ENCODE measurements at regions not wholly inside any gene's neighbourhood (a gene's known extent, or its start where the extent isn't known, plus 50 kb on each side); places are given as distances from the start of the nearest gene placed in this dataset.
A peak's percentile ranks its signal among the peaks of the same experiment; 100 is the strongest.

DNA sequence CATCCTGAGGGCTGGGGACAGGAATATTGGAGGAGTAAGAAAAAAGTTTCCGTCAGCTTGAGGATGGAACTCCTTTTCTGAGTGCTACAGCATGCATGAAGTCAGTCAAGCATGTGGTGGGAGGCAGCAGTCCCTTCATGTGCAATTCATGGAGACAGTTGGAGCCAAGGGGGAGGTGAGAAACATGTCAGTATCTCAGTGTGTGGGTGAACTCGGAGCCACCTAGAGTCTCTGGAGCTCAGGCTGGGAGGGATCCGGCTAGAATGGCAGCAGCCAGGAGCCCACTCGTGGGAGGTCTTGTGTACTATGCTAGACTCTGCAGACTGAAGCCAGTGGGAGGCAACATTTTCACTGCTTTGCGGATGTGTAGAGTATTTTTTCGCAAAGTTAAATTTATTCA is 60.3 kb downstream of the AVPR1A start:
- DNase-seq (ENCODE audit: low spot score) = no peak

DNA sequence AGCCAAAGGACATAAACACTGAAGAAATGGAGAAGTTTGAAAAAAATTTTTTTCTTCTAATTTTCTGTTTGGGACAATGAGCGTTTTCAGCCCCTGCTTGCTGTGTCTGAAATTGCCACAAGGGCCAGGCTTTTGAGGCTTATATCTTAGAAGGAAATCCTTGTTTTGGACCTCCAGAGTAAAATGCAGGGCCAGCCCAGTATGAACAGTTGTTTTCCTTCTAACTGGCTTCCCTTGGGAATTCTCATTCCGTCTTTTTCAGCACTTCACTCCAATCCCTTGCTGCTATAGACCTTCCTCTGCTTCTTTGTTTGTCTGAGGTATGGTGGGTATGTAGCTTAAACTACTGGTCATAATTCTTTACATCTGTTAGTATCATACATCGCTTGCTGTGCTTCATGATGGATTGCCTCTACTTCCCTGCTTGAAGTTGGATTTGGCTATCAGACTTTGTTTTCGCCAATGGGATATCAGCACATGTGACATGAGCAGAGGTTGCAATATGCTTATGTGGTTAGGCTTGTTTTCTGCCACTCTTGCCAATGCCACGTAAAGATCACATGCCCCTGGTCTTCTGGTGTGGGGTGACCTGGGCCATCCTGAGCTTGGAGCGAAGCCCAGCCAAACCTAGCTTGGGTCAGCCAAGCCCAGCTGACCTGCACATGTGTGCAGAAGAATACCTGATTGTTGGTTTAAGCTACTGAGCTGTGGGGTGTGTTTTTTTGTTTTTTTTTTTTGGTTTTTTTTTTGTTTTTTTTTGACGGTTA is 64.7 kb downstream of the AVPR1A start:
- DNase-seq (ENCODE audit: low spot score) = peak; percentile 90

- DNase-seq (ENCODE audit: low spot score) = no peak
Measured at GRCh38 chr12:63085120-63085519, 65.9 kb downstream of the AVPR1A start.

DNA sequence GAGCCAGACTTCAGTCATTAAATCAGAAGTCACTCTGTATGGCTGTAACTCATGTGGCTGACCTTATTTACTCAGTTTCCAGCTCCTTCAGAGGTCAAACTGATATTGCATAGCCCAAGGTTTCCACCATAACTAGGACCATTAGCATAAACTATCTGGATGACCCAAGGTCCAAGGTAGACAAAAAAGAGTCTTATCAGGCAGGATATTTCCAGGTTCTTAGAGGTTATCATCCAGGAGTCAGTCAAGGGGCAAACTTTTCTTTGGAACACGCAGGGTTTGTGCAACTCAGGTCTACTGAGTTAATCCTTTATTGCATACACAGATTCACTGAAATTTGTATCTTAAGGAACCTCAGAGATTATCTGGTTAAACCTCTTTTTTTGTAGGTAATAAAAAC is 66.5 kb downstream of the AVPR1A start:
- DNase-seq (ENCODE audit: low spot score) = no peak

GRCh38 chr12:63083046-63083445 is 68.0 kb downstream of the AVPR1A start:
- DNase-seq (ENCODE audit: low spot score) = peak; percentile 54

DNA sequence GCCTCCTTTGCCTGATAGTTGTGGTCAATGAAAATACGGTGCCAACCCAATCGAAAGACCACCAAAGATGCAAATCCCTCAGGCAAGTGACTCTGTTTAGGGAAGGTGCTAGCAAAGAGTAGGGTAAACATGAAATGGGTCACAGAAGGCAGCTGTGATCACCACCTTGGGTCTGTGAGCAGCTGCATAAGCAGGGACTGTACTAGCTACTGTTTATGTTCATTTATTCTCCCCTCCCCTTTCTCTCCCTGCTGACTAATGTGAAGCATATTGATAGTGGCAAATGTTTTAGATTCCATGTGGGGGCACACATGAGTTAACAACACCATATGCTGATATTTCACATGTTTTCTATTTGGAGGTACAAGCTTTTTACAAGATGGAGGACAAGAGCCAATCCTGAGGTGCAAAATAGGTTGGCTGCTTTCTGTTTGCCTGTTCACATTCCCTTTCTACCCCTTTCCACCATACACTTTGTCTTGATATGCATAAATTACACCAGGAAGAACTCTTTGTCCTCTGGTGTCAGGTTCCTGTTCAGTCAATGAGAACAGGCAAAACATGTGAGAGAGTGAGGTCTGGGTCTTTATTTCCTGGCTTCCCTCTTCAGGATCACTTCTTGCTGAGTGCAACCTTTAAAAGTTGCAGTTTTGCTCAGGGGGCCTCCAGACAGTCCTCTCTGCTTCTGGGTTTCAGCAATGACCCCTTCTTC is 71.1 kb downstream of the AVPR1A start:
- no peak for DNase-seq (ENCODE audit: low spot score)

- no peak for DNase-seq (ENCODE audit: low spot score)
Measured at GRCh38 chr12:63078906-63079305, 72.1 kb downstream of the AVPR1A start.

- DNase-seq (ENCODE audit: low spot score) = no peak
Measured at GRCh38 chr12:63075376-63076060, 75.5 kb downstream of the AVPR1A start.

DNA sequence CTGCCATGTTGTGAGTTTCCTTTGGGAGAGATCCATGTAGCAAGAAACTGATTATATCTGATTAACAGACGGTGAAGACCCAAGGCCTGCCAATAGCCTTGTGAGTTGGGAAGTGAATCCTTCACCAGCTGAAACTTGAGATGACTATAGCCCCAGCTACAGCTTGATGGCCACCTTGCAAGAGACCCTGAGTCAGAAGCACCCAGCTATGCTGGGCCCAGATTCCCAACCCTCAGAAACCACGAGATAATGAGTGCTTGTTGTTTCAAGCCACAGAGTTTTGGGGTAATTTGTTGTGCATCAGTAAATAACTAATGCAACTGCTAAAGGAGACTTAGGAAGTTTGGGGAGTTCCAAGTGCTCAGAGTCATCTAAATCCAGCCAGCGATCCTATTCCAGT is 80.3 kb downstream of the AVPR1A start:
- no peak for DNase-seq (ENCODE audit: low spot score)

DNA sequence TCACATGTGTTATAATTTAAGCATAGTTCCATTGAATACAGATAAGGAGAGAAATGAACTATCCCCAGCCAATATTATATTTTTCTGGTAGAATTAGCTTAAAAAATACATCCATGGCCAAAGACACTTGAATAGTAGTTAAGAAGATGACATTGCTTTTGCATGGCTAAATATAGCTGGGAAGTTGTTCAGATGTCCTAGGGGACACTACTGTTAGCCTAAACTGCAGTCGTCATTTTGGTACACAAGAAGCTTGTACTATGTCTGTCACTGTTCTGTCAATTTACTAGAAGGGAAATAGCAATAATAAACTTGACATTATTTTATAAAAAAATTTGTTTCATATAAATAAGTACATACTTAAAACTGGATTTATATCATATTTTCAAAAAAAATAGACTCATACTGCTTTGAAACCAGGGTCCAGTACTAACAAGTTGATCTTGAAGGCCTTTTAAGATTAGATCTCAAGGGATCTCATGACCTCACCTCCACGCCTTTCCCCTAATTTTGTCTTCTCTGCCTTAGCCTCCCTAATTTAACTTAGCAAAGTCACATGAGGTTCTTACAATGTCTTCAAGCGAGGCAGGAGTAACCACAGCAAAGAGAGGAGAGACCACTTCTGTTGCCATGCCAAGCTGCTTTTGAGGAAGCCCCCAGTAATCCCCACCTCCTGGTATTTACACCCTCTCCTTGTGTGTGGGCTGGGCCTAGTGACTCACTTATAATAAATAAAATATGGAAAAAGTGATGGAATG is 81.0 kb downstream of the AVPR1A start:
- DNase-seq (ENCODE audit: low spot score) = no peak

GRCh38 chr12:63068857-63069442 is 82.1 kb downstream of the AVPR1A start:
- DNase-seq (ENCODE audit: low spot score) = peak; percentile 18

DNA sequence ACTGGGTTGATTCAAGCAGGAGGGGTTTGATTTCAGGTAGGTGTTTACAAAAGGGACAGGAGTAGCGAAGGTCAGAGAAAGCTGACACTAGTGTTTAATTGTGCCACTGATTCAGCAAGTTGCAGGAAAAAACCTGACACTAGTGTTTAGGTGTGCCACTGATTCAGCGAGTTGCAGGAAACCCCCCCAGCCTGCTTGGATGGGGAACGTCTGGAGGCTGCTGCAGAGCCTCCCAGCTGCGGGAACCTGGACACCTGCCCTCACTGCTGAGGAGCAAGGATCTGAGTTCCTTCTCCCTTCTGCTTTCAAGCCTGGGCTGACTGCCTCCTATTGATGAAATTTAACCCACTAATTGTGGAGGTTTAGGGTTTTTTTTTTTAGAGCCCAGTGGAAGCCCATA is 84.2 kb downstream of the AVPR1A start:
- DNase-seq (ENCODE audit: low spot score) = no peak

- DNase-seq (ENCODE audit: low spot score) = no peak
Measured at GRCh38 chr12:63066136-63066535, 84.9 kb downstream of the AVPR1A start.

GRCh38 chr12:63064080-63064479 is 86.9 kb downstream of the AVPR1A start:
- DNase-seq (ENCODE audit: low spot score) = no peak

DNA sequence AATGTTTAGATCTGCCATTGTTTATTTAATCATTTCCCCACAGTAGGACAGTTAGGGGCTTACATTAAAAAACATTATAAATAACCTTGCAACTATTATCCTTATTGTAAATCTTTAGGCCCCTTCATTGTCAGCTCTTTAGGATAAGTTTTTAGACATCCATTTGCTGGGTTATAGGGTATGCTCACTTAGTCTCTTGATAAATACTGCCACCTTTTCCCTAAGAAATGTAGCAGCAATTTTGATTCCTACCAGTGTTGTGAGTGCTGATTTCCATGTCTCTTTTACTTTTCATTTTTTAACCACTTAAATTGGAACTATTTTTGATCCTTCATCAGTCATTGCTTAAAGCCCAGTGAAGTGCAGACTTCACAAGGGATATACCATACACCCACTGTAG is 94.4 kb downstream of the AVPR1A start:
- DNase-seq (ENCODE audit: low spot score) = no peak

- no peak for DNase-seq (ENCODE audit: low spot score)
Measured at GRCh38 chr12:63052696-63053095, 98.3 kb downstream of the AVPR1A start.

DNA sequence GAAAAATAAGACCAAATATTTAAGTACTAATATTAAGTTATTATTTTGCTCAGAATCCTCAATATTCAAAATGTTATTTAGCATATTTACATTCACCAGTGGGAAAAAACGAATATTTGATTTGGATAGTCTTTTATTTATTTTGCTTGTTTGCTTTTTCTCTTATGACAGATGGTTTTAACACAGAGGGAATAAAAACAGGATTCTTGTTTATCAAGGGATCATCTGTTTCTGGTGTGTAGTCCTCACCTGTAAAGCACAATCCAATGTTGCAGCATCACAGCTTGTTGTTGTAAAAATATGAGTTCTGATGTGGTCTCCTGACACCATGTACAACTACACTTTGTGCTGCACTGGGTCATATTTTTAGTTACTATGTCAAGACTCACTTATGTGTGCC is 103.9 kb downstream of the AVPR1A start:
- DNase-seq (ENCODE audit: low spot score) = no peak

DNA sequence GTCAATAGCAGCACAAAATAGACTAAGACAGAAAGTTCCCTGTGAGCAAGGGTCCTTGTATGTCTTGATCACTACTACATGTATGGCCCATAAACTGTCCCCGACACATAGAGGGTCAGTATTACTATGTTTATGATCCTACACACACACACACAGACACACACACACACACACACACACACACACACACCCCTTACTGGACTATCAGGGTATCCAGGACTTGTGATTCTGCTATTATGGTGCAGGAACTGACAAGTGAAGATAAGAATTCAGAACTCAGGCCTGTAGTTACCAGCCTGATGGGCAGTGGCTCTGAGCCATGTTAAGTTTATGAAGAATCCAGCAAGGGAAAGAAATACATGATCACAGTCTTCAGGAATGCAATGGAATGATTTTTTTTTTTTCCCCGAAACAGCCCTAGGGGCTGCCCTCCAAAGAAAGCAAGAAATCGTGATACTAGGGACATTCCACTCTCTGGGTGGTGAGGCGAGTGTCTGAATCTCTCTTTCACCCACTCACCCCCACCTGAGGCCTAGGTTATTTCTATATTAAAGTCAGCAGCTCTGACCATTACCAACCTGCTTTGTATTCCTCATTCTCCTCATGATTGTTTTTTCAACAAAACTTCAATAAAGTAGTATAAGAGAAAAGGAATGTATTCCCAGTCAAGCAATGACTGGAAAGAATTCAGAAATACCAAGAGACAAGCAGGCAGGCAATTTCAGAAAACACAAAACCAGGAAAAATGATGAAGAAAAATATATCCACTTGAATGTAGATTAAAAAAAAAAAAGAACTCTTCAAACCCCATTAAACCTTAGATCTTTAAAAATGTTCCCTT is 105.8 kb downstream of the AVPR1A start:
- DNase-seq (ENCODE audit: low spot score) = no peak

DNA sequence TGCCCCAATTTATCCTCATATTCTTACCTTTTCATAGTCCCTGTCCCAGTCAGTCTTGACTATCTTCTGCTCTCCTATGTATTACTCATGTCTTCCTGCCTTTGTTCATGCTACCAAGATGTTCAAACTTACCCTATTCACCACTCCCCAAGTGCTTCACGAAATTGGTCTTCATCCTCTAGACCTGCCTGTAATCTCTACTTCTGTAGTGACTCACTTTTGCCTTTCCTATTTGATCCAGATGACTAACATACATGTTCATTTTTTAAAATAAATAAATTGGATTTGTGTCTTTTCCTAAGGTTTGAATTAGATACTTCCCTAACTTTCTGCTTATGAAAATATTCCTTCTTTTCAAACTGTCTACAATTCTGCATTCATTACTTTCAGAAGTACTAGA is 107.7 kb upstream of the PPM1H start:
- DNase-seq (ENCODE audit: low spot score) = no peak

GRCh38 chr12:63041601-63042000 is 106.7 kb upstream of the PPM1H start:
- no peak for DNase-seq (ENCODE audit: low spot score)
